IMR-90 (cell line): ENCODE measurements at regions not wholly inside any gene's neighbourhood (a gene's known extent, or its start where the extent isn't known, plus 50 kb on each side); places are given as distances from the start of the nearest gene placed in this dataset.

Source experiments
- ATAC-seq: fragments of 200-7000 bp; cut with Tn5 transposase; 2 replicates; pipeline ENCODE4 v1.9.1; 2020; ENCODE audit warnings: low read depth, mild to moderate bottlenecking, moderate library complexity
- BruUV-seq: library from RNA; stranded (reverse); fragments of 400-500 nt; replicated peaks from 2 replicates; lab custom pipeline; 2021; lab: Mats Ljungman, UMichigan
- CTCF ChIA-PET: fragments of 300-600 bp; formaldehyde crosslinking; extraction: SDS; loops from one replicate; lab custom pipeline; 2021; ENCODE audit warnings: antibody characterized with exemption; lab: Yijun Ruan, JAX
- POLR2A ChIA-PET: fragments of 300-600 bp; sonication (Branson Sonifier 250); formaldehyde crosslinking; loops from one replicate; lab custom pipeline; 2022; ENCODE audit warnings: antibody characterized with exemption; ENCODE audit not compliant: unreplicated experiment; lab: Charles Lee
- DNase-seq: peaks from one replicate; pipeline ENCODE4 v3.0.0; 2013
- H2AFZ ChIP-seq: replicated peaks from 2 replicates; pipeline ENCODE3; 2013; ENCODE audit warnings: low read length, mild to moderate bottlenecking; ENCODE audit not compliant: poor library complexity
- H2AK5ac ChIP-seq: 2 replicates; pipeline ENCODE4 v1.6.1; 2013; ENCODE audit warnings: low read depth, low read length, inconsistent platforms
- H2AK9ac ChIP-seq: replicated peaks from 2 replicates; pipeline ENCODE3; 2013; ENCODE audit warnings: mild to moderate bottlenecking, low read depth, low read length, moderate library complexity; ENCODE audit not compliant: poor library complexity
- H2BK120ac ChIP-seq: 2 replicates; pipeline ENCODE4 v1.6.1; 2013; ENCODE audit warnings: low read depth, low read length, inconsistent platforms
- H2BK15ac ChIP-seq: 3 replicates; pipeline ENCODE4 v1.6.1; 2013; ENCODE audit warnings: low read depth, low read length, inconsistent platforms
- H2BK20ac ChIP-seq: 2 replicates; pipeline ENCODE4 v1.6.1; 2013; ENCODE audit warnings: low read depth, mild to moderate bottlenecking, inconsistent platforms, low read length, moderate library complexity
- H2BK5ac ChIP-seq: 2 replicates; pipeline ENCODE4 v1.6.1; 2013; ENCODE audit warnings: mild to moderate bottlenecking, low read depth, low read length, inconsistent platforms; ENCODE audit not compliant: poor library complexity, severe bottlenecking
- H3K14ac ChIP-seq: replicated peaks from 2 replicates; pipeline ENCODE4 v1.6.1; 2013; ENCODE audit warnings: low read depth, low read length, inconsistent platforms
- H3K18ac ChIP-seq: 2 replicates; pipeline ENCODE4 v1.6.1; 2013; ENCODE audit warnings: low read depth, low read length, control low read depth
- H3K23ac ChIP-seq: 2 replicates; pipeline ENCODE4 v1.6.1; 2013; ENCODE audit warnings: low read depth, low read length, inconsistent platforms
- H3K27ac ChIP-seq: 2 replicates; pipeline ENCODE4 v1.5.1; 2013; ENCODE audit warnings: mild to moderate bottlenecking, control low read depth, low read length; ENCODE audit not compliant: insufficient read depth
- H3K27me3 ChIP-seq: 2 replicates; pipeline ENCODE4 v1.6.1; 2013; ENCODE audit warnings: low read length; ENCODE audit not compliant: control insufficient read depth, insufficient read depth
- H3K36me3 ChIP-seq: 2 replicates; pipeline ENCODE4 v1.6.1; 2013; ENCODE audit warnings: low read length, mixed read lengths; ENCODE audit not compliant: control insufficient read depth, insufficient read depth
- H3K4ac ChIP-seq: 2 replicates; pipeline ENCODE4 v1.6.1; 2013; ENCODE audit warnings: low read depth, low read length, inconsistent platforms
- H3K4me1 ChIP-seq: 2 replicates; pipeline ENCODE4 v1.6.1; 2013; ENCODE audit warnings: low read length, mixed read lengths; ENCODE audit not compliant: control insufficient read depth, insufficient read depth
- H3K4me2 ChIP-seq: 2 replicates; pipeline ENCODE4 v1.6.1; 2013; ENCODE audit warnings: low read depth, mild to moderate bottlenecking, control low read depth, low read length, moderate library complexity
- H3K4me3 ChIP-seq: 2 replicates; pipeline ENCODE4 v1.5.1; 2013; ENCODE audit warnings: low read depth, mild to moderate bottlenecking, control low read depth, low read length, moderate library complexity; ENCODE audit not compliant: insufficient read depth
- H3K56ac ChIP-seq: 2 replicates; pipeline ENCODE4 v1.6.1; 2013; ENCODE audit warnings: low read length, inconsistent platforms; ENCODE audit not compliant: insufficient read depth; ENCODE audit errors: extremely low read depth
- H3K79me1 ChIP-seq, 2 experiments: 2 replicates each; pipeline ENCODE4 v1.6.1; 2013; ENCODE audit warnings: low read length in 2 of 2, inconsistent platforms in 1 of 2, low read depth in 1 of 2
- H3K9ac ChIP-seq: 2 replicates; pipeline ENCODE4 v1.6.1; 2013; ENCODE audit warnings: low read depth, low read length, control low read depth
- H3K9me1 ChIP-seq: 2 replicates; pipeline ENCODE4 v1.6.1; 2013; ENCODE audit warnings: low read length, inconsistent platforms; ENCODE audit not compliant: insufficient read depth
- H3K9me3 ChIP-seq: 2 replicates; pipeline ENCODE4 v1.6.1; 2013; ENCODE audit warnings: low read length; ENCODE audit not compliant: control insufficient read depth, insufficient read depth
- H4K20me1 ChIP-seq: 2 replicates; pipeline ENCODE4 v1.6.1; 2013; ENCODE audit warnings: low read length, inconsistent platforms; ENCODE audit not compliant: insufficient read depth
- H4K5ac ChIP-seq: 2 replicates; pipeline ENCODE4 v1.6.1; 2013; ENCODE audit warnings: mild to moderate bottlenecking, low read depth, low read length, control low read depth
- H4K8ac ChIP-seq, 2 experiments: 2 replicates each; pipeline ENCODE4 v1.6.1; 2013; ENCODE audit warnings: low read depth in 2 of 2, low read length in 2 of 2, control low read depth in 1 of 2, inconsistent platforms in 1 of 2
- H4K91ac ChIP-seq: 2 replicates; pipeline ENCODE4 v1.6.1; 2013; ENCODE audit warnings: low read depth, low read length, inconsistent platforms; ENCODE audit not compliant: insufficient read depth
- FOS ChIP-seq: fragments of 150-350 bp; IDR thresholded peaks from 2 replicates; pipeline ENCODE4 v1.6.1; 2016; ENCODE audit warnings: low read depth, low read length
- NFE2L2 ChIP-seq: fragments of 150-350 bp; IDR thresholded peaks from 2 replicates; pipeline ENCODE4 v1.6.1; 2016; ENCODE audit warnings: low read depth, mild to moderate bottlenecking, low read length
- WGBS, 2 experiments: methylation state at CpG; one replicate each; pipeline versions ENCODE4 v1.1.5 to v1.1.7; 2013; ENCODE audit warnings: missing lambda C conversion rate in 2 of 2; ENCODE audit not compliant: insufficient read length in 1 of 2; ENCODE audit errors: extremely low coverage in 2 of 2; 5-methylcytosine and 5-hydroxymethylcytosine counted together
- dilution Hi-C: fragments of 300-500 bp; cut with HindIII; formaldehyde crosslinking; loops from one replicate; pipeline ENCODE4 v1.14.3; 2018; ENCODE audit warnings: low sequenced_read_pairs; ENCODE audit not compliant: unreplicated experiment
- in situ Hi-C: fragments of 300-500 bp; cut with MboI; formaldehyde crosslinking; loops from 3 replicates; pipeline ENCODE4 v1.14.3; 2019; ENCODE audit warnings: low sequenced_read_pairs, inconsistent platforms, mixed read lengths
- intact Hi-C: fragments of 100-400 bp; cut with micrococcal nuclease; formaldehyde crosslinking; loops from 2 replicates; pipeline ENCODE4 v1.10.0; 2022

GRCh38 chr1:221634606-221635005 is 107.3 kb downstream of the DUSP10 start:
- no peak overlapping the region for H2BK5ac ChIP-seq
- no peak for ATAC-seq
- H3K18ac ChIP-seq, result no peak overlapping the region
- no peak overlapping the region for H2AK9ac ChIP-seq
- no peak overlapping the region for H3K4me2 ChIP-seq
- no peak overlapping the region for H3K56ac ChIP-seq
- no peaks in the 10 kb centered on the region for H3K4me1 ChIP-seq
- TF ChIP-seq FOS (no peak), NFE2L2 (0 out of 2 replicates have a peak, but pooled peaks have one; percentile 11)
- H3K9me1 ChIP-seq, result no peaks in the 10 kb centered on the region
- POLR2A ChIA-PET, result no interaction called here
- no peak overlapping the region for H2AK5ac ChIP-seq
- DNase-seq, result peak; percentile 33
- H3K4ac ChIP-seq, result no peak overlapping the region
- no peaks in the 10 kb centered on the region for H3K79me1 ChIP-seq
- in situ Hi-C loops, result no loop called here
- no peak overlapping the region for H3K14ac ChIP-seq
- no peak overlapping the region for H3K27ac ChIP-seq
- no peaks in the 10 kb centered on the region for H3K9me3 ChIP-seq
- H3K36me3 ChIP-seq, result no peaks in the 10 kb centered on the region
- no CpG with 5 or more reads among the region's 2 CpGs for WGBS, 2 experiments
- H4K91ac ChIP-seq, result no peak overlapping the region
- BruUV-seq, result no TSS peak
- dilution Hi-C loops, result no loop called here
- no peak overlapping the region for H3K4me3 ChIP-seq
- no peak overlapping the region for H4K8ac ChIP-seq
- no peak overlapping the region for H2AFZ ChIP-seq
- no peak overlapping the region for H3K9ac ChIP-seq
- no peak overlapping the region for H4K5ac ChIP-seq
- intact Hi-C loops, result no loop called here
- H3K27me3 ChIP-seq, result no peaks in the 10 kb centered on the region
- CTCF ChIA-PET, result no interaction called here
- no peaks in the 10 kb centered on the region for H4K20me1 ChIP-seq
- H2BK15ac ChIP-seq, result no peak overlapping the region
- H2BK120ac ChIP-seq, result no peak overlapping the region
- no peak overlapping the region for H2BK20ac ChIP-seq
- no peak overlapping the region for H3K23ac ChIP-seq
